Epidermal melanocyte (primary cell): ENCODE measurements at regions not wholly inside any gene's neighbourhood (a gene's known extent, or its start where the extent isn't known, plus 50 kb on each side); places are given as distances from the start of the nearest gene placed in this dataset.

Experiments used
- DNase-seq: peaks from one replicate; pipeline ENCODE4 v3.0.0; 2011; ENCODE audit warnings: low spot score; ENCODE audit not compliant: insufficient read length

DNA sequence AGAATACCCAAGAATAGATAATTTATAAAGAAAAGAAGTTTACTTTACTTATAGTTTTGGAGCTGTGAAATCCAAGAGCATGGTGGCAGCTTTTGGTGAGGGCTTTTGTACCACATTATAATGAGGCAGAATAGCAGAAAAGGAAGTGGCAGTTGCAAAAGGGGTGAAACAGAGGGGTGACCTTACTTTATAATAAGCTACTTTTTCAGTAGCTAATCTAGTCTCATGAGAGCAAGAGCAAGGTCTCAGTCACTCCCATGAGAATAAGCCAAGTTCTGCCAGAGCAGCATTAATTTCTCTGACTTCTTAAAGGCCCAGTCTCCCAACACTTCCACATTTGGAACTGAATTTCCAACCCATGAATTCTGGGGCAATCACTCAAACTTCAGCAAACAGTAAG lies 502.0 kb downstream of the GBA3 start:
- no peak for DNase-seq

DNA sequence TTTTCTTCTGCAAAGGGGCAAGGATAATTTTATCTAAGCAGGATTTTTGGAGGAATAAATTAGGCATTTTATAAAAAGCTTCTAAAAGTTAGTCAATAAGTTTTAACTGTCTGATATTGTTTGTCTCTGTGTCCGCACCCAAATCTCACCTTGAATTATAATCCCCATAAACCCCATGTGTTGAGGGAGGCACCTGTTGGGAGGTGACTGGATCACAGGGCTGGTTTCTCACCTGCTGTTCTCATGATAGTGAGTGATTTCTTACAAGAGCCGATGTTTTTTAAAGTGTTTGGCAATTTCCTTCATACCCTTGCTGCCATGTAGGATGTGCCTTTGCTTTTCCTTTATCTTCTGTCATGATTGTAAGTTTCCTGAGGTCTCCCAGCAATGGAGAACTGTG lies 481.4 kb downstream of the GBA3 start:
- DNase-seq: no peak

GRCh38 chr4:23171976-23172375 lies 479.2 kb downstream of the GBA3 start:
- DNase-seq: no peak

- DNase-seq: no peak
Observed at GRCh38 chr4:23169608-23170311, 477.0 kb downstream of the GBA3 start.

DNA sequence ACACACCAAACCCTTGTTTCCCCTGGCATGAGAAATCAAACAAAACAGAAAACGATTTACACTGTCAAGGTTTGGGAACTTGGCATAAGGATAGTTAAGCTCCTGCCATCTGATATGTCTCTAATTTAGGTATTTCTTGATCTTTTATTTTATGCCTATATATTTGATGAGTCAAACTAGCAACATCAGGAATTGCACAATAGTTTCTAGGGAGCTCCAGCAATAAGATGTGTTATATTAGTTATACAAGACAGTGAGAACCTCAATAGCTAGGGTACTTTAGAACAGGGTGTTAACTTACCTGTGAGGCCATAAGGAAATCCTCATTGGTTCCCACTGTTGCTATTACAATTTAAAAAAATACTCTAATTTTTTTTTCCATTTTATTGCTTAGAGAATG lies 474.2 kb downstream of the GBA3 start:
- DNase-seq: no peak

DNA sequence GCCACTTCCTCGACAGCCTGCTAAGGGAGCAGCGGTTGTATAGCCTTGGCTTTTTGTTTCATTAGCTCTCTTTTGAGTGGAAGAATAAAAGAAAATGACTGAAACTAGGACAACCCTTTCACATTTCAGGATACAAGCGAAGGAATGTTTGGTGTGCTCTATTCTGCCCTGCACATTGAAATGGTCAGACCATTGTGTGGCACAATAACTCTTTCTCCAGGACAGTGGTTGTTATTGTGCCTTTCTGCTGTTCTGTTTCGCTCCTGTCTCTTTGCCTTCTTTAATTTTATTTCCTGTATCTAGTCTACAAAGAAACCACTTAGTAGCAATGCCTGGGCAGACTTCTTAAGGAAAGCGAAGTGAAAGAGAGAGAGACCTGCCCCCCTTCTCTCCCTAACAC lies 473.7 kb downstream of the GBA3 start:
- no peak for DNase-seq

DNA sequence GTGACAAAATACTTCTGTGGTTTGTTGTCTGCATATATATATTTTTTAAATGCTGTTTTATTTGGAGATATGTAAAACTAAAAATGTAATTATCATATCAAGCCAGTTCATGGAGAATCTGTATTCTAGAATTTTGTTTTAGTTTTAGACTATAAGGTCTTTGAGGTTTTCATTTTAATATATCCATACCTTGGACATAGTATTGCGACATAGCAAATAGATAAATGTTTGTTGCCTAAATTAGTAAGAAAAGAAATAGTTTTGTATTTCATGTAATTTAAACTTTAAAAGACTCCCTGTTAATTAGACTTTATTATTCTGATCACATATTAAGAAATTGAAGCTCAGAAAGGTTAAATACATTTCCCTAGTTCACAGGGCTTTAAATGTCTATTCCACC lies 472.9 kb downstream of the GBA3 start:
- DNase-seq: no peak

GRCh38 chr4:23163647-23164436 lies 471.1 kb downstream of the GBA3 start:
- DNase-seq: no peak

GRCh38 chr4:23162275-23162674 lies 469.5 kb downstream of the GBA3 start:
- DNase-seq: no peak

- no peak for DNase-seq
Observed at GRCh38 chr4:23161787-23162186, 469.1 kb downstream of the GBA3 start.

- DNase-seq: no peak
Observed at GRCh38 chr4:23153076-23153475, 460.3 kb downstream of the GBA3 start.

- no peak for DNase-seq
Observed at GRCh38 chr4:23149815-23150214, 457.1 kb downstream of the GBA3 start.

- no peak for DNase-seq
Observed at GRCh38 chr4:23144707-23145106, 452.0 kb downstream of the GBA3 start.

DNA sequence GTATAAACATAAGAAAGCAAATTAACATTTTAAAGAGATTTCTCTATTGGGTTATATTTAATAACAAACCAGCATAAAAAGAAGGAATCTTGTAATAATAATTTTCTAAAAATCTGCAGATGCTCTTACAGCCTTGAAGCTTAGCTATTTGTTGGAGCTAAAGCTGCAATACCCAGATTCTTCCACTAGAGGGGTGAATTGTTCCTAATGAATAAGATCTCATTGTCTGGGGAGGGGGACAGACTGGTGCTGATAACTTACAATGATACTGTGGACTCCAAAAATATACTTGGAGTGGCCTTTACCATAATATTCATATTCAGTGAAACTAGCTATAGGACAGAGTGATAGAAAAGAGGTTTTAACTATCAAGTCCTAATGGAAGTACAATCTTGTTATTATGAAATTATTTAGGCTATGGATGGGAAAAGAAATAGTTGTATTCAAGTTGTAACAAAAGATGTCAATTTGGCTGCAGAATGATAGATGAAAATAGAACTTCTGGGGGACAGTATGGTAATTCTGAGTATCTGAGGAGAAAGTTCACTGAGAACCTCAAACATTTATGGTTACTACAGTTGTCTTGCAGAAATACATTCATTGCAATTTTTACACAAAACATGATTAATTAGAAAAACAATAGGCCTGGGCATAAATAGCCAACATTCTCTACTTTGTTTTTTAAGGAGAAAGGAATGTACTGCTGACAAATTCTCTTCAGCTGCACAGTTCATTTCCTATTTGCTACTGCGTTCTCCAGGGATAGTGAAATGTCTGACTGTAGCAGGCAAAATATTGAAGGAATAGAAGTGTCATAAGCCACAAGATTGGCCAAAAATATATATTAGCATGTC lies 443.3 kb downstream of the GBA3 start:
- DNase-seq: peak; percentile 31

DNA sequence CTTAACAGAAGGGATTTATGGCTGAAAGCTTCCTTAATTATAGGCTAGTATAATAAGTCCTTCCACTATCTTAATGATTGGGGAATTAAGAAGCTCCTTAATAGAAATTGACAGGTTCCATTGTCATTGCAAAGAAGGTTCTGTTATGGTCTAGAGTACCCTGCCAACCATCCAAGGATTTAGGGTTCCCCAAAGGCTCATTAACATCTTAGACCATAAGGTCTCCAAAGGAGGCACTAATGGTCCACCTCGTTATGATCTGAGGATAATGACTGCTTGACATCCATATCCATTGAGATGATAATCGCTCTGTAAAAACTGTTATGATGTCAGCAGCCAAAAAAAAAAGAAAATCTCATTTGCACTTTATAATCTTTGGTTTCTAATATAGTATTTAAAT lies 441.6 kb downstream of the GBA3 start:
- DNase-seq: no peak

DNA sequence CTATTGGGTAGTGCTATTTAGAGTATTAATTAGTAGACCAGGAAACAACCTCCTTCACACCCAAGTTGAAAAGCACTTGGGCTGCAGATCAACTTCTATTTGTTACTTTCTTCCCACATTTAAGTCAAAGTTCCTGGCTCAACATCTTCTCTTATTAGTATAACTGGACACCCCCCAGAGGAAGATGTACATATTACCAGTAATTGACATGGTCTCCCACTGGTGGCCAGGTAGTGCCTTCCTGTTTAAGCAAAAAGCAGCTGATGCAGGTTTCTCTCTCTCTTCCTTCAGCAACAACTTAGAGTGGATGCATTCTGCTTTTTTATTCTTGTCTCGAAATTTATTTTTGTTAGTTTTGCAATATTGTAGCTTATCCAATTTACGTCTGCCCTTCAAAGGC lies 438.1 kb downstream of the GBA3 start:
- no peak for DNase-seq

DNA sequence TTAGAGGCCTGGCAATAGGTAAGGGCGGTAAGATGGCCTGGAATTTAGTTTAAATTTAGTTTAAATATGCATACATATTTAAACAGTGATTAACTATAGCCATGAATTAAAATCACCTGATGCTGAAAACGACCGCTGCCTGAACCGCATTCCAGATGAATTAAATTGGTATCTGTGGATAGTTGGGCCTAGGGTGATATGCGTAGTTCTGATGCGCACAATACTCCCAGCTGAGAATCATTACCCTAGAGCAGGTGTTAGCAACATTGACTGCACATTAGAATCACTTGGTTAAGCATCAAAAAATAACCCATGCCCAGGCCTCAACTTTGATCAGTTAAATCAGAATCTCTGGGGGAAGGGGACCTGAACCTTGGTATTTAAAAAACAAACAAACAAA lies 432.4 kb downstream of the GBA3 start:
- DNase-seq: no peak

GRCh38 chr4:23122666-23123400 lies 430.1 kb downstream of the GBA3 start:
- DNase-seq: no peak

GRCh38 chr4:23120374-23120773 lies 427.6 kb downstream of the GBA3 start:
- no peak for DNase-seq

DNA sequence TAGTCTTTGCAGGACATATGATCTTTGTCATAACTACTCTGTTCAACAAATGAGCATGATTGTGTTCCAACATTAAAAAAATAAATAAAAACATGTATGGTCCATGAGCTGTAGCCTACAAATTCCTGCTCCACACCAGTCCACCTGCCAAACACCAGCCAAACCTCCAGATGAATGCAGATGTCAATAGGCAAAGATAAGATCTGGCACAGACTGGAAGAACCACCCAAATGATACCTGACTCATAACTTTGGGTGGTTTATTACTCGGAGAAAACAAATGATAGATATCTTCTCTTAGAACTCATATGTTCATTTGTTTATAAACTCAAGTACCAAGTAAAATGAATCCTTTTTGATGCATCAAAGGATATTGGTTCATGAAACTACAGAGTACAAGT lies 425.1 kb downstream of the GBA3 start:
- DNase-seq: no peak

DNA sequence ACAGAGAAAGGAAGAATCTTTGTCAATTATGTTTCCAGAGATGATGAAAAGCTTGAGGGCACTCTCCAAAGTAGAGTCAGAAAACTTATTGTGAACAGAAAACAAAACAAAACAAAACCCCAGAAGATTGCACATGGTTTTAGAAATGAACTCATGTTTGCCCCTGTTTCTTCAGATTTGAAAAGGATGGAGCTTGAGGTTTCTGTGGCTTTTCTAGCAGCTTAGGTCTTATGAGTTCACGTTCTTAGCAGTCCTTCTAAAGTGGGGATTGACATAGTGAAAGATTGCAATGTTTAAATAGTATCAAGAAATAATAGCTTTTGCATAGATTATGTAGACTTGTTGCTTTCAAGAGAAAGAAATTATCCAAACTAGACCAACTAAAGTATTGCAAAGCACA lies 421.8 kb downstream of the GBA3 start:
- DNase-seq: no peak
